HG02763 (cell line): ENCODE measurements at regions not wholly inside any gene's neighbourhood (a gene's known extent, or its start where the extent isn't known, plus 50 kb on each side); places are given as distances from the start of the nearest gene placed in this dataset.

Source experiments
- ATAC-seq: cut with Tn5 transposase; IDR thresholded peaks from one replicate; pipeline ENCODE4 v1.9.1; 2021; ENCODE audit warnings: mild to moderate bottlenecking, moderate library complexity; ENCODE audit not compliant: unreplicated experiment

DNA sequence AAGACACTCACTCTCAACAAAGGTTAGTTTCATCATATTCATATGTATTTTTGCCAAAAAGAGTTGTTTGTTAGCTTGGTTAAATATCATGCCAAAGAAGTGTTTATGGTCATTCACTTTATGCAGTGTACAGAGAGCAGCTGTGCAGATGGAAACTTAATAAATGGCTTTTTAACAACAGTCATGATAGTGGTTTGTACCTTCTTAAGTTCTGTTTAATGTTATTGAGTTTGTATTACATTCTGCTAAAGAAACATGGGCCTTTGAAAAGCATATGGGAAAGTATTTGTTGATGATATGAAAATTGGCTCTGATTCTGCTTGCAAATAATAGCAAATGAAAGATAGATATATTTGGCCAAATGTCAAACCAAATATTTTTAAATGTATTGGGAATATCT, 607.3 kb downstream of the NCAM2 start:
- ATAC-seq: no peak

DNA sequence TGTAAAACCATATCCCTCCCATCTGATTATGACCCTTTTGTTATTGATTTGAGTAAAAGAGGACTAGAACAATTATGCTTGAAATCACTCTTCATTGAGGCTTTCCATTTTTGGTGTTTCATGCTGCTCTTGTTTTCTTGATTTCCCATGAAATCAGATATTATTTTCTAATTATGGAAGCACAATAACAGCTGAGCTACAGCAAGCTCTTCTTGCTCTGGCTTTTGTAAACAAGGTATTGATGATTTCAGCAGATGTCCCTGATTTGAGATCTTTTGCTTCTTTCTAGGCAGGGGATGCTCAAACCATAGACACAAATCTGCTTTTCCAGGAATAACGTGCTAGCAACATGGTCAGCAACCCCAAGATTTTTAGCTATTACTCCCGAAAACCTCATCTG, 607.8 kb downstream of the NCAM2 start:
- no peak for ATAC-seq

DNA sequence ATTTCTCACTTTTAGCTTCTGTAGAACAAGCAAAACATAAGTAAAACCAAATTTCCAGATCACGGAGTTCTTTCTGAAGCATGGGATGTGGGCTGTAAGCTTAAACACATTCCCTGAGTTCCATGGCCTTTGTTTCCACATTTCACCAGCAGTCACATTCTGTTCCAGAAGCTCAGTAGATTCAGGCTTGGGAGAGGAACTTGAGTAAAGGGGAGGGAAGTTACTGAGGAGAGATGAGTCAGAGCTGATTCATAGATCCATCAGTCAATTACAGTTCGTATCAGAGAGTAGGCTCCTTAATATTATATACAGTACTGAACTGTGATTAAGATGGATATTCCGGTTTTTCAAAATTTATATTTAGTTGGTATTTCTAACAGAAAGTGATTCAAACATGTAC, 614.3 kb downstream of the NCAM2 start:
- ATAC-seq: no peak

DNA sequence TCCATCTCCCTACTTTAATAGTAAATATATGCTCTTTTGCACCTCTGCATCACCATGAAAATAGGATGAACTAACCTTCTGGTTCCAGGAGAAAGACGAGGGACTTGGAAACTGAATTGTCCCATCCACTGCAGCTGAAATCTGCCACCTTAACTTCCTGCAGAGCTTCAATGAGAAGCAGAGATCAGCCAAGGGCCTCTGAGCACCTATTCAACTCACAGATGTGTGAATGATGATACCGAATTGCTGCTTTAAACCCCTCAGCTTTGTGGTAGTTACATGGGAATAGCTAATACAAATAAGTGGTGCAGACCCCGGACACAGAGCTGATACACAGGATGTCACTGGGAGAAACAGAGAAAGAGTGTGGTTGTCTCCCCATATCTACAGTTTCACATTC, 616.8 kb downstream of the NCAM2 start:
- no peak for ATAC-seq

DNA sequence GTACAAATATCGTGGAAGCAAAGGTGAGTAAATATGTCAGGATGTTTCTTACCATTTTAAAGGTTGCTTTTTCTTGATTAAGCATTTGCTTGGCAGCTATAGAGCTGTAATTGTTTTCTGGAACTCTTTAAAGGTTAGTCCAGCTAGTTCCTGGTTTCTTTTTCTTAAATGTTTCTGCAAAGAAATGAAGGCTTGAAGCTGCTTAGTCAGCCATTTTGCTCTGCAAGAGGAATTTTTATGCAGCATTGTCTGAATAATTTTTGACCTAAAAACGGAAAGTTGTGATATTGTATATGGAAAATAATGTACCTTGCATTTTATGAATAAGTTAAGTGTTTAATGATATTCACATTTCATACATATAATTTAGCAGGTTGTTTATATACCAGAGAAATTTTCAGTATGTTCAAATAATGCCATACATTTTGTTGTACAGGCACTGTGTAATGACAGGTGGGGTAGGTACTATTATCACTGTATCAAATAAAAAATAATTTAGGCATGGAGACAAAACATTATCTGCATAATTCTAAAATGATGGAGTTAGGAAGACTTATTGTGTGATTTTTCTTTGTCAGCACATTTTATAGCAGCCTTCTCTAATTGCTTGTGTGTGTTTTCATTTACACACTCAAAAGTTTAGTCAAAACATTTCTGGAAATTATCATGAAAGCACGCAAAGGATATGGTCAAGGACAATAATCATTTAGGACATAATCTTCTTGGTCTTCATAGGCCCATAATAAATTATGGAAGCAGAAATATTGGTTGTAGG, 624.4 kb downstream of the NCAM2 start:
- no peak for ATAC-seq

DNA sequence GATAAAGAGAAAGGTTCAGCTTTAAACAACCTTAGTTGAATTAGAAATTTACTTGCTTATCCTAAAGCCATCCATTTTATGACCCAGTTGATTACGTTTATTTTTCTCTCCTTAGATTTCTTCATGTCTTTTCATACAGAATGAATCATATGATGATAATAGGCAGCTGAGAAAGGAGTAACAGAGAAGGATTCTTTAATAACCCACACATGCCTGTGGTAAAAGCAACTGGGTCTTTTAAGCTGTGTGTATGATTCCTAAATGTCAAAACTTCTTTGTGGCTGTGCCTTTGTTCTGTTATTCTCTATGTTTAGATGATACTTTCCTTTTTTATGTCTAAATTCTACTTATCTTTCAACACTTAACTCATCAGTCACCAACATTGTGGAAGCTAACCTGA, 626.5 kb downstream of the NCAM2 start:
- no peak for ATAC-seq

DNA sequence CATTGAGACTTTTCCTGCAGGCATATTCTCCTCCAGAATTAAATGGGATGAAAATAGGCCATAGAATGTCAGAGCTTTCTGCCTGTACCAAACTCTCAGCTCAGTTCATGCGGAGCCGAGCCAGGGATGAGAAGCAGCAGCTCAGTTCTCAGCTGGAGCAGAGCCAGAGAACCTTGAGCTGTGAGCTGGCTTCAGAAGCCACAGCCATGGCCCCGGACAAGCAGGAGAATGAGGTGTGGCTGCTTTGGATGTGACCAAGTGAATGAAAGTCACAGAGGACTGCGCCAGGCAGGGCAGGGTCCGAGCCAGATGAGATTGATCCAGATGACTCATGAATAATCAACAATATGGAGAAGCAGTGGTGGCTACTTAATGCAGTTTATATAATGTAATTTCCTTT, 633.8 kb downstream of the NCAM2 start:
- ATAC-seq: no peak

DNA sequence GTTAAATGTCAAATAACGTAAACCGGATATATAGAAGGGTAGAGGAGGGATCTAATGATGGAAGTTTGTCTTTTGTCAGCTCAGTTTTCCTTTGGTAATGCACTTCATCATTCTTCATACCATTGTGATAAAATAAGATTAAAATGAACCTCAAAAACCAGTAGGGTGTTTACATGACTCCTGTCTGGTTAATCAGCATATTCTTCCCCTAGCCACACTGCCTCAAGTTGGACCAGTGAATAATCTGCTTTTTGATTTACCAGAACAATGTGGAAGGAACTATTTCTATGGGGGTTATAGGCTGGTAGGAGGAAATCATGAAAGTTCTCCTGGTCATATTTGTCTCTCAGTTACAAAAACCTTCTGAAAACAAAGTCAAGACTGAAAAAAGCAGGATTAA, 634.7 kb downstream of the NCAM2 start:
- ATAC-seq: no peak

DNA sequence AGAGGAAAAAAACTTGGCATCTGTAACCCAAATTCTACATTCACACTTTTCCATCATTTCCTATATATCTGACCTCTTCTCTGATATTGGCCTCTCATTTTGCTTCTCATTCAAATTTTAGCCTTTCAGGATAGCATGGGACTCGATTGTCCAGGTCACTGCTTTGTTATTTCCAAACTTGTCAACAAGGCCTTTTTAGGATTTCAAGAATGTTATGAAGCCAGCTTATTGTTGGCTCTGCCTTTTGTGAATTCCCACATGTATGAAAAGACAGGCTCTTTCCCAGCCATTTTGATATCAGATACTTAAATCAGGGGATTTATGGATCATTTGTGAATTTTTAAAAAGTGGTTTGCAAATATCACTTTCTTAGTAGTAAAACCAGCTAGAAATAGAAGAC, 663.5 kb downstream of the NCAM2 start:
- ATAC-seq: no peak

DNA sequence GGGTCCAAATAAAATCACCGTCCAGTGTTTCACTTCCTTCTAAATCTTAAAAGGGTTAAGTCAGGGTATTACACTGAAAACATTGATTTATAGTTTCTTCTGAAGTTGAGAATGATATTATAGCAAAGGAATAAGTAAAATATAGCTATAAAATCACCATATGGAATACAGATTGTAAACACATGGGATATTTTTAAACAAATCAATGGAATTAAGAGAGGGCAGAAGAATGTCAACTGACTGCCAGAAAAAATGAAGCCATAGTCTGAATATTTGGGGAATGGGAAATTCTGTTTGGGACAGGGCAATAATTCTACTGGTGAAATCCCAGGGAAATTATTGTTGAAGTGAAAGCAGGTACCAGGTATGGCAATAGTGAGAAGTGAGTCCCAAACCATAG, 664.6 kb downstream of the NCAM2 start:
- no peak for ATAC-seq

DNA sequence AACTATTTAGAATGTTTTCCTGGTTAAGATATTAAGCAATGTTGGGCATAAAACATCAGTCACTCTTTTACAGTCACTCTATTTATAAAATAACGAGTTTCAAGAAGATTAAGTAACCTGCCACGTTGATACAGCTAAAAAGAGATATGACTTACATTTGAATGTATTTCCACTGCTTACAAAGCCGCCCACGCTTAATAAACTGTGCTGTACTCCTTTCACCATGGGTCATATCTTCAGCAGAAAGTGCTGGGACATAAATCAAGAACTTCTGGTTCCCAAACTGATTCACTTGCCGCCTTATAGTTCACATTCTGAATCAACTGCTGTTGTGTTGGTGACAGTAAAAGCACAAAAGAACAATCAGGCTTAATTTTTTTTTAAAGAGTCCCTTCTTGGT, 666.7 kb downstream of the NCAM2 start:
- ATAC-seq: no peak

DNA sequence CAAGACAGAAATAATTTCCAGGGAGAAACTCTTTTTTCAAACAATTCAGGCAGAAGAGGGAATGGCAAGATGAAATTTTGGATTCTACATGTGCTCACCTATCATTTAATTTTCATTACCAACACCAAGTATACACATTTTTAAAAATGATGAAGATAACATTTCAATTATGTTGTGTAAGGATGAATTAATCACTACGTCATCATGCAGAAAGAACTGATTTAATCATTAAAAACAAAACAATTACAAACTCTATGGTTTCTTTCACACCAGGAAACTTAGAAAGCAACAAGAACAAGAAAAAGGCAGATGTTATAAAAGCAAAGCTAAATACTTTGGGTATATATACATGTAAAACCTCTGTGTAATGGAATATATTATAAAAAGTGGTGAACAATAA, 668.5 kb downstream of the NCAM2 start:
- no peak for ATAC-seq

DNA sequence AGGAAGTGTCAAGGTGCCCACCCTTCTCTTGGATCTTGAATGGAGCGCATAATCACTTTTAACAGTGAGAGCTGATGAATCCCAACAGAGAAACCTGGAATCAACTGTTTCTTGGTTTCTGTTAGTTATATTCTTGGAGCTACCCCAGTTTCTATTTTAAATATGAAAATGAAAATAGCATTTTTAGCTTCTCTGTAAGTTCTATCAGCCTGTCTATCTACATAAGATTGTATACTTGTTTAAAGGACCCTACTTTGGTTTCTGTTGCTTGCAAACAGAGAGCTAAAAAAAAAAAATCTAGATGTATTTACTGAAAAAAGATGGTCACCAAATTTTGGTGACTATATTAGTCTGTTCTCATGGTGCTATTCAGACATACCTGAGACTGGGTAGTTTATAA, 670.0 kb downstream of the NCAM2 start:
- no peak for ATAC-seq

DNA sequence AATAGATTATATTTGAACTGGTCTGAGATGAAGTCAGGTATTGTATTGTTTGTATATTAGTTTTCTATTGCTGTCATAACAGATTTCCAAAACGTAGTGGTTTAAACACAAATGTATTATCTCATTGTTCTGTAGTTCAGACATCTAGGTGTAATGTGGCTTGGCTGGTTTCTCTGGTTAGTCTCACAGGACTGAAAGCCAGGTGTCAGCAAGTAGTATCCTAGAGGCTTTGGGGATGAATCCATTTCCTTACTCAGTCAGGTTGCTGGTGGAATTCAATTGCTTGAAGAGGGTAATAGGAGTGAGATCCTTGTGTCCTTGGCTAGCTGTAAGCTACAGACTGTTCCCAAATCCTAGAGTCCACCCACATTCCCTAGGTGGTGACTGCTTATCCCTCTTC, 675.8 kb downstream of the NCAM2 start:
- ATAC-seq: no peak

DNA sequence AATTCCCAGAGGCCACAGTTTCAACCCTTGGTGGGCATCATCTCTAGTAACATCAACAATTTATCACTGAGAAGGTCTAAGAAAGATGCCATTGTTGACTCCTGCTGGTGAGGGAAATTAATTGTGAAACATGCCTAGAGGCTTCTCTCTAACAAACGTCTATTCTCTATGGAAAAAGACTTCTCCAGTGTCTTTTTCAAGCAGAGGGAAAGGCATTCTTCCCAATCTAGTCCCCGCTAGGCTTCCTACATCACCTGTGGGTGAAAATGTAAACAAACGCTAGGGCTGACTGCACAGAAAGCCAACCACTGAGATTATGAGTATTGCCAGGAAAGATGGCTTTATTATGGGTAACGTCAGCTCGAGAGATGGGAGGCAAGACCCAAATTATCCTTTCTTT, 677.4 kb downstream of the NCAM2 start:
- no peak for ATAC-seq

DNA sequence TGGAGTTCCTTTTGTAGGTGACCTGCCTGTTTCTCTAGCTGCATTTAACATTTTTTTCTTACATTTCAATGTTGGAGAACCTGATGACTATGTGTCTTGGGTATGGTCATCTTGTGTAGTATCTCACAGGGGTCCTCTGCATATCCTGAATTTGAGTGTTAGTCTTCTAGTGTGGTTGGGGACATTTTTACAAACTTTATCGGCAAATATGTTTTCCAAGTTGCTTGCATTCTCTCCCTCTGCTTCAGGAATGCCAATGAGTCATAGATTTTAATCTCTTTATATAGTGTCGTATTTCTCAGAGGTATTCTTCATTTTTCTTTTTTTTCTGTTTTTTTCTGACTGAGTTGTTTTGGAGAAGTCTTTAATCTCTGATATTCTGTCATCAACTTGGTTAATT, 684.0 kb downstream of the NCAM2 start:
- ATAC-seq: no peak

DNA sequence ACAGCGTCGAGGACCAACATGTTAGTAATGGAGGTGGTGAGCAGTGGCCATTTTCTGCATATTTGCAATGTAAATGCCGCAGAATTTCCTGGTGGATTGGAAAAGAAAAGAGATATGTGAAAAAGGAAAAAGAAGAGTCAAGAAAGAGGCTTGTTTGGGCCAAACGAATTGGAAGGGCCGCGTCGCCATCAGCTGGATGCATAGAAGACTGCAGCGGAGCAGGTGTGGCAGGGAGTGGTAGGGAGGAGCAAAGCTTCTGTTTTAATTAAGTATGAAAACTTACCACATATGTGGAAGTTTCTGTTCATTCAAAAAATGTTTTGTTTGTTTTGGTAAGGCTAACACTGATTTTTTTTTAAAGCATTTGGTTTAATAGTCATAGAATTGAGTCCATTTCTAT, 690.7 kb downstream of the NCAM2 start:
- ATAC-seq: no peak

DNA sequence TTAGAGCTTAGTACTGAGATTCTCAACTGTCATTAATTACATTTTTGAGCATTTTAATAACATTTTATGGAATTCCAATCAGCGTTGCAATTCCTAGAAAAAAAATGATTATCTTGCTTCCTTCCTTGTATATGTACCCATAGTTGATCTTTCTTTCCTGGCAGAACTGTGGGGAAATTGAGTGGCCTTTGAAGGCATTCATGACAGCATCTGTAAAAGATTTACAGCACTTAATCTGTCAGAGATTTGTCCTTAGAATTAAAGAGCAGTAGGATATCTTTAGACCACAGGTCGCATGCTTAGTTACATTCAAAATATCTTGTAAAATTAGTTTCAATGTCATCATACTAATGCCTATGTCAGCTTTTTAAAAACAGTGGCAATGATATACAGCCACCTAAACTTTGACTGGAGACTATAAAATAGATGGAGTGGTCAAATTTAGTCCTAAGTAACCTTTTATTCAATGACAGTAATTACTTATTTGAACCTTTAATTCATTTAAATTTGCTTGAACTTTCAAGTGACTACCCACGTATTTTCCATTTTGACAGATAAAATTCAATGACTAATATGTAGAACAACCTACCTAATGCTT, 692.0 kb downstream of the NCAM2 start:
- no peak for ATAC-seq

DNA sequence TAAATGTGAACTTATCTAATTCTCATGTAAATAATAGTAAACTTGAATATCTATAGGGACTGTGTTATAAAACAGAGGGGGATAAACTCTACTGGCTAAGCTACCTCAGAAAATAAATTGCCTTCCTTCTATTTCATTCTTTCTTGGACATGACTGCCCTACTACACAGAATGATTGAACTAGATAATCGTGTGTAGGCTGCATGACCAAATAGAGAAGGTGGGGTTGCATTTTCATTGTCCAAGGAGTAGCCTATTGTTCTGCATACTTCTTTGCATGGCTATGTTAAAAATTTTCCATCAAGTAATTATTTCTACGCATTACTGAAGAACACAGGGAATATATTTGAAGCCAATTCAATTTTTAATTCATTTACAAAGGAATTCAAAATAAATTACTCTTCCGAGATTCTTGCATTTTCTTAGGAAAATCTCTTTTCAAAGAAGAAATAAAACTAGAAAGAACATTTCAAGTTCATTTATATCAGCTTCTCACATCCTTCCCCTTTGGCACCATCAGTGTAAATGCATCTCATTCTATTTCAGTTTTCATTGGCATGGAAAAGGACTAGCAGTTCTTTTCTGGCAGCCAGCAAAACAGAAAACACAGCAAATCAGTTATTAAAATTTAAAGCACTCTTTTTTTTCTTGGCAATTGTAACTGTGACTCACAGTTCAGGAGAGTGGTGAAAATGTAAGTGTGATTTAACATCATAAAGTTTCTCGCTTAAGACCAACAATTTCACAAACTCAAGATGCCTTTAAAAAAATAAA, 714.7 kb downstream of the NCAM2 start:
- no peak for ATAC-seq

DNA sequence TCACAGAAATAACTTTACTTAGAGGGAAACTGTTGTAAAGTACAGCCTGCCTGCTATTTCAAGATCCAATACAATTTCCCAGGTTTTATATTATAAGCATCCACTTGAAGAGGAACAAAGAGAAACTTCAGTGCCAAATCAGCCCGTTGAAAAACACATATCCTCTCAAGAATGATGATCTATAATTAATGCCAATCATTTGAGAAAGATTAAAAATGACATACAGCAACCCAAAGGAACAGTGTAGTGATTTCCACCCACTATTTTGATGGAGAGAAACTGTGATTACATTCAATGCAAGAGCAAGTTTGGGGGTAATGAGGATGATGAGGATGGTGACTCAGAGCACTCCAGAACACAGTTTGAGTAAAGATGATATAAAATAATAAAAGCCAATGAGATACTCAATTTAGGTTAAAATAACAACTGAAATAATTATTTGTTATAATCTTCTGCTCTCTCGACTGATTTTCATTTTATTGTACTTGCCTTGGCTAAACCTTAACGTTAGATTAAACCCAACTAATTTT, 715.5 kb downstream of the NCAM2 start:
- no peak for ATAC-seq

DNA sequence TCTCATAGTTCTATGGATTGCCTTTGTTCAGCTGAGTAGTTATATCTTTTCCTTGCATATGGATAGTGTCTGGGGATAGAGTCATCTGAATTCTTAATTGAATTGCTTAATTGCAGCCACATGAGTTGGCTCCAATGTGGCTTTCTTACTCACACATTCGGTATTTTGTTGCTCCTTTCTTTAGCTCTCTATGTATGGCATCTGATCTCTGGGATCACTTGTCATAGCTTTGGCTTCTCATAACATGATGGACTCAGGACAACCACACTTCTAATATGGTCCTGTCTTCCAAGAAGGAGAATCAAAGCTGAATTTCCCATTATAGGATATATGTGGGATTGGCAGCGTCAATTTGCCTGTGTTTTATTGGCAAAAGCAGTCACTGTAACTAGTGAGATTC, 716.2 kb downstream of the NCAM2 start:
- ATAC-seq: no peak
